HPDE6-E6E7 (cell line): ENCODE measurements at regions not wholly inside any gene's neighbourhood (a gene's known extent, or its start where the extent isn't known, plus 50 kb on each side); places are given as distances from the start of the nearest gene placed in this dataset.
A peak's percentile ranks its signal among the peaks of the same experiment; 100 is the strongest.
"Not testable (repeated sequence)": the region's sequence is repeated elsewhere in the genome, so short reads cannot be mapped to it uniquely, and the experiment has no call there.

ENCODE experiments used
- DNase-seq: peaks from one replicate; pipeline ENCODE4 v3.0.0; 2011; ENCODE audit warnings: missing footprints; ENCODE audit errors: extremely low spot score

GRCh38 chr21:39000496-39000895 lies 182.8 kb downstream of the PSMG1 start:
- no peak for DNase-seq

GRCh38 chr21:38999161-38999560 lies 184.1 kb downstream of the PSMG1 start:
- DNase-seq = no peak

- not testable (repeated sequence) for DNase-seq
Observed at GRCh38 chr21:38998281-38998680, 185.0 kb downstream of the PSMG1 start.

GRCh38 chr21:38997843-38998175 lies 185.4 kb downstream of the PSMG1 start:
- not testable (repeated sequence) for DNase-seq

GRCh38 chr21:38997051-38997842 lies 186.0 kb downstream of the PSMG1 start:
- DNase-seq = no peak

GRCh38 chr21:38996355-38996754 lies 186.9 kb downstream of the PSMG1 start:
- no peak for DNase-seq

- no peak for DNase-seq
Observed at GRCh38 chr21:38995731-38996130, 187.5 kb downstream of the PSMG1 start.

- DNase-seq = no peak
Observed at GRCh38 chr21:38995071-38995669, 188.1 kb downstream of the PSMG1 start.

- no peak for DNase-seq
Observed at GRCh38 chr21:38994042-38994441, 188.3 kb downstream of the ETS2 start.

GRCh38 chr21:38993561-38993960 lies 187.8 kb downstream of the ETS2 start:
- DNase-seq = peak; percentile 84

- DNase-seq = no peak
Observed at GRCh38 chr21:38992737-38993136, 187.0 kb downstream of the ETS2 start.

GRCh38 chr21:38990424-38990794 lies 184.7 kb downstream of the ETS2 start:
- no peak for DNase-seq

GRCh38 chr21:38989745-38990423 lies 184.2 kb downstream of the ETS2 start:
- DNase-seq = no peak

GRCh38 chr21:38989379-38989744 lies 183.6 kb downstream of the ETS2 start:
- no peak for DNase-seq

GRCh38 chr21:38988509-38989378 lies 183.0 kb downstream of the ETS2 start:
- no peak for DNase-seq

- no peak for DNase-seq
Observed at GRCh38 chr21:38987633-38988508, 182.1 kb downstream of the ETS2 start.

- DNase-seq = no peak
Observed at GRCh38 chr21:38986806-38987632, 181.3 kb downstream of the ETS2 start.

GRCh38 chr21:38986406-38986805 lies 180.7 kb downstream of the ETS2 start:
- DNase-seq = no peak

- DNase-seq = no peak
Observed at GRCh38 chr21:38985568-38986378, 180.0 kb downstream of the ETS2 start.
